HG02588 (cell line): ENCODE measurements at regions not wholly inside any gene's neighbourhood (a gene's known extent, or its start where the extent isn't known, plus 50 kb on each side); places are given as distances from the start of the nearest gene placed in this dataset.

ENCODE experiments used
- ATAC-seq: cut with Tn5 transposase; IDR thresholded peaks from one replicate; pipeline ENCODE4 v1.9.1; 2021; ENCODE audit warnings: mild to moderate bottlenecking, moderate library complexity; ENCODE audit not compliant: unreplicated experiment

GRCh38 chr13:34826432-34826831, 115.6 kb upstream of the NBEA start:
- ATAC-seq = no peak

DNA sequence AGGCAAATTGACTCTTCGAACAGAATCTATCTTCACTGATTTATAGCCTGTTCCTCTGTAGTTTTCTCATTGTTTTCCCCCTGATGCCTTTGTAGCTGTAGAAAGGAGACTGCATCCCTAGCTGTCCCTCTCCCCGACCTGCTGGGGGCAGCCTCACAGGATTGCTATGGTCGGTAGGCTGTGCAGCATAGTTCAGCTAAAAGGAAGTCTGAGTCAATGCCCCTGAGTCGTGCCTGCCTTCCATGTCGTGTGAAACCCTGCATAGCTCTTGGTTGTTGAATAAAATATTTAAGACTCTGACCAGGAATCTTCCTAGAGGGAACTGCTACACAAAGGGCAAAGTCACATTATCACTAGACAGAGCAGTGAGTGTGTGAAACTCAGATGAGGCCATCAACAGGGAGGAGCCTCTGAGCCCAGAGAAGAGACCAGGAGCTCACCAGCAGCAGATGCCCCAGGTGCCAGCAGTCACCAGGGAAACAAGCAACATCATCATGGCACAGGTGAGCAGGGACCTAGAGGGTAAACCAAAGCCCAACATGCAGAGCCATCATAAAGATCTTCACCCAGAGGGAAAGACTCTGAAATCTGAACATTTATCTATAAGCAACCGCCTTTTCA, 108.4 kb upstream of the NBEA start:
- ATAC-seq = no peak

GRCh38 chr13:34842466-34842865, 99.6 kb upstream of the NBEA start:
- no peak for ATAC-seq

GRCh38 chr13:34847766-34848165, 94.3 kb upstream of the NBEA start:
- no peak for ATAC-seq

DNA sequence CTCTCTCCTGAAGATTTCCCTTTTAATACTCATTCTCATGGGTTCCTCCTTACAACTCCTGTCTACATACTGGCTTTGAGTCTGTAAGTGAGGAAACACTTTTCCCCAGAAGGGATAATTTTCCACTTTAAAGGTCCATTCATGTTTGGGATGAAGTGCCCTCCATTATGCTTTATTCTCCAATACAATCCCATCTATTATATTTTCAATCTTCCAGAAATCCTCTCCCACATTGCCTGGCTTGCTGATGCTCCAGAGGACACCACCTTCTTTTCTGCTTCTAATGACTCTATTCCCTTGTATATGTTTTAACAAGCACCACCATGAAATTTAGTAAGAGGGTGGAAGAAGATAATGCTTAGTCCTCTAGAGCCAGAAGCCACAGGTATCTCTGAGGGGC, 92.7 kb upstream of the NBEA start:
- no peak for ATAC-seq

DNA sequence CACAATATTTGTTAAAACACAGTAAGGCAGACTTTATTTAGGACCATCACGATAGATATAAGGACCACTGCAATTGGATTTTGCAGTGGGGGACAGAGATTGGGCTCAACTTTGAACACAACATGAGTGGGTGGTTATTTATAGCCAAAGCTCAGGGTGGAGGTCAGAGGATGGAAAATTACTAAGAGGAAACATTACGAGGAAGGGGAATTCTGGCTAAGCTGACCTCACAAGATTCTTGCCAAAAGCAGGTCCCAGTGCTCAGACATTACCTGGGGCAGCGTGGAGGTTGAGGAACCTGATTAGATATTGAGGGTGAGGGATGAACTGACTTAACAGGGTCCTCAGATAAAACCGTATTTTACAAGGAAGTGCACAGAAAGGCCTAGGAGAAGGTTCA, 88.9 kb upstream of the NBEA start:
- no peak for ATAC-seq

- no peak for ATAC-seq
Observed at GRCh38 chr13:34857558-34858325, 84.3 kb upstream of the NBEA start.

GRCh38 chr13:34862311-34862710, 79.8 kb upstream of the NBEA start:
- no peak for ATAC-seq

GRCh38 chr13:34862716-34863115, 79.4 kb upstream of the NBEA start:
- no peak for ATAC-seq

- no peak for ATAC-seq
Observed at GRCh38 chr13:34863360-34864135, 78.5 kb upstream of the NBEA start.

- no peak for ATAC-seq
Observed at GRCh38 chr13:34864671-34865070, 77.4 kb upstream of the NBEA start.

DNA sequence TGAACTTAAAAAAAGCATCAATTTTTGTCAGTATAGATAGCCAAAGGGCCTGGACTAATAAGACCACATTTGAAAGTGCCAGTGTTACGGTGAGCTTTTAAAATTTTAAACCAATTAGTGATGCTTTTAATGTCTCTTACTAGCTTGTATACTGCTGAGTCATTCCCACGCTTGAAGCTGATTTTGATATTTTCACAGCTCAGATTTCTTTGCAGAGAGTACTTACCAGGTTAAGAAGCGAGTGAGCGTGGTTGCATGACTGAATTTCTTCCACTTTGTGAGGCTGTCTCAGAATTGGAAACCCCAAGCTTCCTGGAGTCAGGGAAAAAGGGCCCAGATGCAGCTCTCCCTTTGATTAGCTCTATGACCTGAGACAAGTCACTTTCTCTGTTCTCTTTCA, 74.5 kb upstream of the NBEA start:
- ATAC-seq = no peak

DNA sequence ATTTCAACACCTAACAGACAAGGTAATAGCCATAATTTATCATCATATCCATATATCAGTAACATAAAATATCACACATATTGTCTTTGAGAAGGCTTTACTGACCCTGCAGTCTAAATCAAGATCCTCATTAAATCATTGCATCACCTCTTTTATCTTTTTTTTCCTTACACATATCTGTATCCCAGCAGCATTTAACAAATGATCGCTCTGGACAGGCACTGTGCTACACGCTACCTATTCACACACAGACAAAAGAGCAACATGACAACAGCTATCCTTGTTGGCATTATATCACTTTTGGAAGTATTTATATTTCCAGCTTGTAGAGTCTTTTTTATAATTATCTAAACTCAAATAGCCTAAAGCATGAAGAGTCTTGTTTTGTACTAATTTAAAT, 73.3 kb upstream of the NBEA start:
- ATAC-seq = no peak

GRCh38 chr13:34869696-34870095, 72.4 kb upstream of the NBEA start:
- no peak for ATAC-seq

GRCh38 chr13:34878329-34878728, 63.7 kb upstream of the NBEA start:
- no peak for ATAC-seq

DNA sequence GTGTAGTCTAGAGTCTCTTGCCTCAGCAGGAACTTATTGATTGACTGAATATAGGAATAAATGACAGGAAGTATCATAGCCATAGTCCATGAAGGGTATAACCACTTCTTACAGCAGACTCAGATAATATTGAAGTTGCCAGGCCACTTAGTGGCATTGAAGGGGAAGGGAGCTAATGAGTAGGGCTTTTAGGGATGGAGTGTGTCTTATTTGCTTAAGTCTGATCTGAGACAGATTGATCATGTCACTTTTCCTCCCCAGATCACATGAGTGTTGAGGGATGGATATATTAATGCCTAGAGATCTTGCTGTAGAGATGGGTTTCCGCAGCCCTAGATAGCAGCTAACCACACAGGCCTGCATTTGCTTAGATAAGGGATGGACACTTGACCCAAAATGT, 62.2 kb upstream of the NBEA start:
- ATAC-seq = no peak

DNA sequence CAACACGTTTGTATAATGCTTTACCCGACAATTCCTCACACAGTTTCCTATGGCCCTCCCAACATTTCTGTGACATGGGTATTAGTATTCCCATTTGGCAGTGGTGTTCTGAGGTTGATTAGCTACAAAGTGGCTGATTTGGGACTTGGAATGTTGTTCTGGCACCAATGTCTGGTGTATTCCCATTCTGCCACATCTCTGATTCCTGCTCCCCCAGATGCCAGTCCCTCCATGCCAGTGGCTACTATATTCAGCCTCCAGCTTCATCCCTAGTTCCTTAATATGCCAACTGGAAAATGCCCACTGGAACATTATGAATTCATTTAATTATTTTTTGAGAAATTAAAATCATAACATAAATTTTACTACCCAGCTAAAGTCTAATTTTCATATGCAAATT, 60.6 kb upstream of the NBEA start:
- ATAC-seq = no peak

DNA sequence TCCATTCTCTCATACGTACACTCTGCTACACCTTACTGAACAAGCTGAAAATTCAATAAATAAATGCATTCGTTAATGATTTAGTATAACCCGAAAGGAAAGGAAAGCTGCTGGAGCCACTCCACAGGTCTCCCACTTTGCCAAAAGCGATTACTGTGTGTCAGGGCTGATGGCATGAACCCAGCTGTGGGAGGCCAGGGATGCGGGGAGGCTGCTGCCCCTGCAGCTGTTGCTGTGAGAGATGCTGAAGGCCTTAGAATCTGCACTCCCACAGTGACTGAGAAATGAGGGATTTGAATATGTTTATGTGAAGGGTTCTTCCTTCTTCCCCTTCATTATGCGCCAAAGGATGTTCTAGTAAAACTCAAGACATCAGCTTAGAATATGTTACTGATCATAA, 58.7 kb upstream of the NBEA start:
- ATAC-seq = no peak

GRCh38 chr13:34884366-34884765, 57.7 kb upstream of the NBEA start:
- ATAC-seq = no peak

GRCh38 chr13:34886121-34886875, 55.8 kb upstream of the NBEA start:
- ATAC-seq = no peak

GRCh38 chr13:34886987-34887386, 55.1 kb upstream of the NBEA start:
- no peak for ATAC-seq
